ENCODE measurements at regions not wholly inside any gene's neighbourhood (a gene's known extent, or its start where the extent isn't known, plus 50 kb on each side); places are given as distances from the start of the nearest gene placed in this dataset.

DNA sequence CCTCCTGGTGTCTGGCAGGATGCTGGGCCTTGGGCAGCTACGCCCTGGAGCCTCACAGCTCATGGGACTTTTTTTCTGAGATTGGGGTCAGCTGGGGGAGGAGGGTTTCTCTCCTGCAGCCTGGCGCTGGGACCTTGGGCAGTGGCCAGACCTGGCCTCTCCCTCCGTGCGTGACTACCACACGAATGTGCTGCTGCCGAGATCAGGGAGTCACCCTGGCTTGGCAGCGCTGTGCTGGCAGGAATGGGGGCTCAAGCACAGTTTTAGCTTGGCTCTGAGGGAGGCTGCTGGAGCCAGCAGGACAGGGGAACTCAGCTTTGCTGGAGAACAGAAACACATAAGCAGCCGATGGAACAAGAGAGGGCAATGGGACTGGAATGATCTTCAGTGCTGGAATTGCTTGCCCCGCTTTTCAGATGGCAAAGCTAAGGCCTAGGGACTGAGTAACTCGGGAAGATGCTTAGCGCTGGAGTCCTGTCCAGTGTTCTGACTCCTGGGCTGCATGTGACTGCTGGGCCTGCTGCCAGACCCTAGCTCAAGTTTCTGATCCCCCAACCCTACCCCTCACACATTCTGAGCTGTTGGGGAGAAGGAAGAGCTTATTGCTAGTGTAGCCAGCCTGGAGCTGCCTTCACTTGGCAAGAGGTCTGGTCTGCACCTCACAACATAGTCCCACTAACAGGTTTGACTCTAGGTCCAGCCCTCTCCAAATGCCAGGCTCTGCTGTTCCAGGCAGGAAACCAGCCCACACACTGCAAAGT, 69.9 kb downstream of the NAV1 start:
- Histone ChIP-seq H3K4me3 (replicated peaks; ENCODE audit: insufficient read depth, low read length) (no peak overlapping the region), H3K27ac (replicated peaks) (no peak overlapping the region), H3K27me3 (ENCODE audit: insufficient read depth, poor library complexity, severe bottlenecking) (no peaks in the 10 kb centered on the region)
- DNase-seq (ENCODE audit: low read depth in 1 of 2, low spot score in 1 of 2) = no peak
- TF ChIP-seq, protein P1, sequence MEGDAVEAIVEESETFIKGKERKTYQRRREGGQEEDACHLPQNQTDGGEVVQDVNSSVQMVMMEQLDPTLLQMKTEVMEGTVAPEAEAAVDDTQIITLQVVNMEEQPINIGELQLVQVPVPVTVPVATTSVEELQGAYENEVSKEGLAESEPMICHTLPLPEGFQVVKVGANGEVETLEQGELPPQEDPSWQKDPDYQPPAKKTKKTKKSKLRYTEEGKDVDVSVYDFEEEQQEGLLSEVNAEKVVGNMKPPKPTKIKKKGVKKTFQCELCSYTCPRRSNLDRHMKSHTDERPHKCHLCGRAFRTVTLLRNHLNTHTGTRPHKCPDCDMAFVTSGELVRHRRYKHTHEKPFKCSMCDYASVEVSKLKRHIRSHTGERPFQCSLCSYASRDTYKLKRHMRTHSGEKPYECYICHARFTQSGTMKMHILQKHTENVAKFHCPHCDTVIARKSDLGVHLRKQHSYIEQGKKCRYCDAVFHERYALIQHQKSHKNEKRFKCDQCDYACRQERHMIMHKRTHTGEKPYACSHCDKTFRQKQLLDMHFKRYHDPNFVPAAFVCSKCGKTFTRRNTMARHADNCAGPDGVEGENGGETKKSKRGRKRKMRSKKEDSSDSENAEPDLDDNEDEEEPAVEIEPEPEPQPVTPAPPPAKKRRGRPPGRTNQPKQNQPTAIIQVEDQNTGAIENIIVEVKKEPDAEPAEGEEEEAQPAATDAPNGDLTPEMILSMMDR (IDR thresholded peaks at IDR 0.05; ENCODE audit: insufficient read depth, low read length) = no peak

DNA sequence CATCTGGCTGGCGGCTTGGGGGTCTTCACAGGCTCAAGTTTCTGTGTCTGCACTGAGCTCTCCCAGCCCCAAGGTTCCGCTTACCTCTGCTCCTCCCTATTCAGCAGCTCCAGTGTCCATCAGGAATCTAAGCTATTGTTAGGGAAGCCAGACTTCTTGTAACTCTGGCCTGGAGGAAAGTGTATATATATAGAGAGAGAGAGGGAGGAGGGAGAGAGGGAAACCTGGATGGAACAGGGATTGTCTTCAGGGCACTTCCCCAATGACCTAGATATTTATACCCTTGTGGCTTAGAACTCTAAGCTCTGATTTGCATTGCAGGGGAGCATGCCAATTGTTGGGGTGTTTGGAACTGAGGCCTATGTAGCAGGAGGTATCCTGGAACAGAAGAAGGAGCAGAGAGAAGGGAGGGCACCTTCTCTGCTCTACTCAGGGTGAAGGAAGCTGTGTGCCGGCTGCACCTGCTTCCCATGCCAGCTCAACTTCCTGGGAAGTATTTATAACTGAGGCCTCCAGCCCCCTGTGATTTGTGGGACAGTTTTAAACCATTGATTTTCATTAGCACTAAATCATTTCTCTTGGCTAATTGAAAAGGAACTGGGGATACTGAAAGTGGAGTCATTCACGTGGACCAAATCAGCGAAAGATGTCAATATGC, 70.9 kb downstream of the NAV1 start:
- TF ChIP-seq GABPA (IDR thresholded peaks at IDR 0.05; ENCODE audit: low read depth) (no peak), SPI1 (IDR thresholded peaks at IDR 0.05; ENCODE audit: borderline replicate concordance, low read depth) (no peak), POLR2AphosphoS5 (IDR thresholded peaks at IDR 0.05; ENCODE audit: low read depth) (no peak)
- TF ChIP-seq, protein P1 (IDR thresholded peaks at IDR 0.05; ENCODE audit: insufficient read depth, low read length) = no peak
- TF ChIP-seq, protein P2, sequence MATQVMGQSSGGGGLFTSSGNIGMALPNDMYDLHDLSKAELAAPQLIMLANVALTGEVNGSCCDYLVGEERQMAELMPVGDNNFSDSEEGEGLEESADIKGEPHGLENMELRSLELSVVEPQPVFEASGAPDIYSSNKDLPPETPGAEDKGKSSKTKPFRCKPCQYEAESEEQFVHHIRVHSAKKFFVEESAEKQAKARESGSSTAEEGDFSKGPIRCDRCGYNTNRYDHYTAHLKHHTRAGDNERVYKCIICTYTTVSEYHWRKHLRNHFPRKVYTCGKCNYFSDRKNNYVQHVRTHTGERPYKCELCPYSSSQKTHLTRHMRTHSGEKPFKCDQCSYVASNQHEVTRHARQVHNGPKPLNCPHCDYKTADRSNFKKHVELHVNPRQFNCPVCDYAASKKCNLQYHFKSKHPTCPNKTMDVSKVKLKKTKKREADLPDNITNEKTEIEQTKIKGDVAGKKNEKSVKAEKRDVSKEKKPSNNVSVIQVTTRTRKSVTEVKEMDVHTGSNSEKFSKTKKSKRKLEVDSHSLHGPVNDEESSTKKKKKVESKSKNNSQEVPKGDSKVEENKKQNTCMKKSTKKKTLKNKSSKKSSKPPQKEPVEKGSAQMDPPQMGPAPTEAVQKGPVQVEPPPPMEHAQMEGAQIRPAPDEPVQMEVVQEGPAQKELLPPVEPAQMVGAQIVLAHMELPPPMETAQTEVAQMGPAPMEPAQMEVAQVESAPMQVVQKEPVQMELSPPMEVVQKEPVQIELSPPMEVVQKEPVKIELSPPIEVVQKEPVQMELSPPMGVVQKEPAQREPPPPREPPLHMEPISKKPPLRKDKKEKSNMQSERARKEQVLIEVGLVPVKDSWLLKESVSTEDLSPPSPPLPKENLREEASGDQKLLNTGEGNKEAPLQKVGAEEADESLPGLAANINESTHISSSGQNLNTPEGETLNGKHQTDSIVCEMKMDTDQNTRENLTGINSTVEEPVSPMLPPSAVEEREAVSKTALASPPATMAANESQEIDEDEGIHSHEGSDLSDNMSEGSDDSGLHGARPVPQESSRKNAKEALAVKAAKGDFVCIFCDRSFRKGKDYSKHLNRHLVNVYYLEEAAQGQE (IDR thresholded peaks at IDR 0.05; ENCODE audit: insufficient replicate concordance, low read depth) = no peak
- no peak overlapping the region for H3K27ac ChIP-seq (replicated peaks)
- DNase-seq (ENCODE audit: low read depth in 1 of 2, low spot score in 1 of 2) = no peak
- no peak overlapping the region for H3K4me3 ChIP-seq (replicated peaks; ENCODE audit: insufficient read depth, low read length)
- no peaks in the 10 kb centered on the region for H3K27me3 ChIP-seq (ENCODE audit: insufficient read depth, poor library complexity, severe bottlenecking)

DNA sequence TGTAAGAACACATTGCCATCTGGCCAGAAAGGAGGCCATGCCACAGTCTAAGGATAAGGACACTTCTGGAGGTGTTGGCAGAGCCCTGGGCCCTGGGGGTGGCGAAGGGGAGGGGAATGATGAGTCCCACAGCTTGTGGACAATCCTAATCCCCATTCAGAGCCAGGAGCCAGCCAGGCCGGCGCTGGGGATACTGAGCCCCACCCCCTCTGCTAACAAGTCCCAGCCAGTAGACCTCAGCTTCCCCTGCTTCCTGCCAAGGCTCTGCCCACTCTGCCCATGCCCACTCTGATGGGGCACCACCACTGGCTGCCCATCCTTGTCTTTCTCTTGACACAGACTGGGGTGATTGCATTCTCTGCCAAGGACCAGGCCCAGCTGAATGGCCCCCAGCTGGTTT, 71.9 kb downstream of the NAV1 start:
- Histone ChIP-seq H3K27ac (replicated peaks) (no peak overlapping the region), H3K4me3 (replicated peaks; ENCODE audit: insufficient read depth, low read length) (no peak overlapping the region), H3K27me3 (ENCODE audit: insufficient read depth, poor library complexity, severe bottlenecking) (no peaks in the 10 kb centered on the region)
- no peak for DNase-seq (ENCODE audit: low read depth in 1 of 2, low spot score in 1 of 2)
- no peak for TF ChIP-seq GABPA (IDR thresholded peaks at IDR 0.05; ENCODE audit: low read depth)
- TF ChIP-seq, protein P1 (IDR thresholded peaks at IDR 0.05; ENCODE audit: insufficient read depth, low read length) = no peak
- TF ChIP-seq POLR2AphosphoS5 (IDR thresholded peaks at IDR 0.05; ENCODE audit: low read depth) = no peak
- TF ChIP-seq, protein P2 (IDR thresholded peaks at IDR 0.05; ENCODE audit: insufficient replicate concordance, low read depth) = no peak
- no peak for TF ChIP-seq SPI1 (IDR thresholded peaks at IDR 0.05; ENCODE audit: borderline replicate concordance, low read depth)

All from HL-60 (cell line).